CD1c-positive myeloid dendritic cell (primary cell): ENCODE measurements at regions not wholly inside any gene's neighbourhood (a gene's known extent, or its start where the extent isn't known, plus 50 kb on each side); places are given as distances from the start of the nearest gene placed in this dataset.

ENCODE experiments used
- DNase-seq: peaks from one replicate; pipeline ENCODE4 v3.0.0-alpha.2; 2016; ENCODE audit errors: extremely low spot score

- DNase-seq = no peak
These were observed 174.1 kb upstream of the EEA1 start for GRCh38 chr12:93103154-93103553.

- no peak for DNase-seq
These were observed 175.4 kb upstream of the EEA1 start for GRCh38 chr12:93104535-93104934.

GRCh38 chr12:93106910-93107309 lies 177.8 kb upstream of the EEA1 start:
- no peak for DNase-seq

GRCh38 chr12:93107514-93108312 lies 178.6 kb upstream of the EEA1 start:
- no peak for DNase-seq

GRCh38 chr12:93108985-93109384 lies 179.9 kb upstream of the EEA1 start:
- DNase-seq = no peak

GRCh38 chr12:93109551-93110203 lies 180.6 kb upstream of the EEA1 start:
- DNase-seq = no peak

GRCh38 chr12:93111773-93112172 lies 182.7 kb upstream of the EEA1 start:
- no peak for DNase-seq

- DNase-seq = no peak
These were observed 184.4 kb upstream of the EEA1 start for GRCh38 chr12:93113317-93114006.

- no peak for DNase-seq
These were observed 186.1 kb upstream of the EEA1 start for GRCh38 chr12:93115198-93115601.

GRCh38 chr12:93115646-93116045 lies 186.6 kb upstream of the EEA1 start:
- DNase-seq = no peak

- no peak for DNase-seq
These were observed 187.5 kb upstream of the EEA1 start for GRCh38 chr12:93116632-93117031.

GRCh38 chr12:93121729-93122488 lies 192.8 kb upstream of the EEA1 start:
- DNase-seq = no peak

GRCh38 chr12:93122569-93123091 lies 193.5 kb upstream of the EEA1 start:
- no peak for DNase-seq

- no peak for DNase-seq
These were observed 196.0 kb upstream of the EEA1 start for GRCh38 chr12:93125126-93125525.

GRCh38 chr12:93126069-93126474 lies 197.0 kb upstream of the EEA1 start:
- DNase-seq = no peak

GRCh38 chr12:93127107-93127560 lies 198.0 kb upstream of the EEA1 start:
- DNase-seq = no peak

- DNase-seq = peak; percentile 48
These were observed 198.7 kb upstream of the EEA1 start for GRCh38 chr12:93127582-93128331.

- no peak for DNase-seq
These were observed 199.2 kb upstream of the EEA1 start for GRCh38 chr12:93128332-93128707.

- no peak for DNase-seq
These were observed 201.4 kb upstream of the EEA1 start for GRCh38 chr12:93130366-93131054.

GRCh38 chr12:93133361-93133760 lies 204.3 kb upstream of the EEA1 start:
- no peak for DNase-seq
